Smooth muscle cell (in vitro differentiated cells): ENCODE measurements at regions not wholly inside any gene's neighbourhood (a gene's known extent, or its start where the extent isn't known, plus 50 kb on each side); places are given as distances from the start of the nearest gene placed in this dataset.
"Not testable (repeated sequence)": the region's sequence is repeated elsewhere in the genome, so short reads cannot be mapped to it uniquely, and the experiment has no call there.

Source experiments
- DNase-seq: peaks from one replicate; lab custom pipeline; 2025; ENCODE audit not compliant: unreplicated experiment; lab: John Stamatoyannopoulos, UW
- H2AFZ ChIP-seq: fragments of 200-600 bp; sonication (generic); 2 replicates; pipeline ENCODE4 v1.6.0; 2016; ENCODE audit warnings: antibody characterized with exemption, low read depth, mild to moderate bottlenecking
- H3F3A ChIP-seq: fragments of 200-600 bp; sonication (generic); 2 replicates; pipeline ENCODE4 v1.6.0; 2017; ENCODE audit warnings: antibody characterized with exemption, low read depth
- H3K27ac ChIP-seq: fragments of 200-600 bp; sonication (generic); 2 replicates; pipeline ENCODE4 v1.5.1; 2016; ENCODE audit warnings: low read depth, mild to moderate bottlenecking
- H3K27me3 ChIP-seq: fragments of 200-600 bp; sonication (generic); 2 replicates; pipeline ENCODE4 v1.6.1; 2016; ENCODE audit warnings: low read depth, mild to moderate bottlenecking
- H3K36me3 ChIP-seq: fragments of 200-600 bp; sonication (generic); 2 replicates; pipeline ENCODE4 v1.5.1; 2016; ENCODE audit warnings: low read depth
- H3K4me1 ChIP-seq: fragments of 200-600 bp; sonication (generic); 2 replicates; pipeline ENCODE4 v1.5.1; 2016; ENCODE audit warnings: low read depth
- H3K4me2 ChIP-seq: fragments of 200-600 bp; sonication (generic); 2 replicates; pipeline ENCODE4 v1.6.0; 2016; ENCODE audit warnings: mild to moderate bottlenecking
- H3K4me3 ChIP-seq: fragments of 200-600 bp; sonication (generic); 2 replicates; pipeline ENCODE4 v1.5.1; 2016; ENCODE audit warnings: mild to moderate bottlenecking
- H3K79me2 ChIP-seq: fragments of 200-600 bp; sonication (generic); 2 replicates; pipeline ENCODE4 v1.6.0; 2016; ENCODE audit warnings: low read depth, mild to moderate bottlenecking
- H3K9ac ChIP-seq: fragments of 200-600 bp; sonication (generic); 2 replicates; pipeline ENCODE4 v1.6.0; 2016; ENCODE audit warnings: low read depth
- H3K9me3 ChIP-seq: fragments of 200-600 bp; sonication (generic); replicated peaks from 2 replicates; pipeline ENCODE4 v1.5.1; 2016; ENCODE audit warnings: low read depth
- H4K20me1 ChIP-seq: fragments of 200-600 bp; sonication (generic); 2 replicates; pipeline ENCODE4 v1.6.0; 2016; ENCODE audit warnings: low read depth
- CTCF ChIP-seq: fragments of 200-600 bp; sonication (generic); IDR thresholded peaks from 2 replicates; pipeline ENCODE4 v1.5.1; 2017; ENCODE audit warnings: borderline replicate concordance, mild to moderate bottlenecking, antibody characterized with exemption; ENCODE audit not compliant: insufficient read depth, poor library complexity, severe bottlenecking
- WGBS: methylation state at CpG from one replicate; pipeline ENCODE4 v1.1.7; 2016; ENCODE audit warnings: low lambda C conversion rate; 5-methylcytosine and 5-hydroxymethylcytosine counted together

GRCh38 chr1:64343823-64344190 lies 126.1 kb upstream of the CACHD1 start:
- no peaks in the 10 kb centered on the region for H3K9me3 ChIP-seq
- no peaks in the 10 kb centered on the region for H3K4me1 ChIP-seq
- H3K9ac ChIP-seq: peak overlapping the region; percentile 35
- H3K79me2 ChIP-seq: no peaks in the 10 kb centered on the region
- no peaks in the 10 kb centered on the region for H3K36me3 ChIP-seq
- DNase-seq: no peak
- H3K4me3 ChIP-seq: no peak overlapping the region
- no peak overlapping the region for H2AFZ ChIP-seq
- WGBS: 27% methylated on average over 3 of the region's 3 CpGs
- peaks cover 14% of the 10 kb centered on the region for H3F3A ChIP-seq
- no peaks in the 10 kb centered on the region for H3K27me3 ChIP-seq
- H3K4me2 ChIP-seq: peak overlapping the region; percentile 61
- no peaks in the 10 kb centered on the region for H4K20me1 ChIP-seq
- H3K27ac ChIP-seq: peak overlapping the region; percentile 76
- TF ChIP-seq CTCF: no peak

- no peaks in the 10 kb centered on the region for H3K36me3 ChIP-seq
- no peak for TF ChIP-seq CTCF
- H3K4me3 ChIP-seq: no peak overlapping the region
- H3K4me1 ChIP-seq: no peaks in the 10 kb centered on the region
- H2AFZ ChIP-seq: no peak overlapping the region
- 70% methylated on average over 4 of the region's 4 CpGs for WGBS
- H3F3A ChIP-seq: peaks cover 14% of the 10 kb centered on the region
- no peak overlapping the region for H3K4me2 ChIP-seq
- no peak for DNase-seq
- H4K20me1 ChIP-seq: no peaks in the 10 kb centered on the region
- no peak overlapping the region for H3K9ac ChIP-seq
- no peaks in the 10 kb centered on the region for H3K79me2 ChIP-seq
- H3K27me3 ChIP-seq: no peaks in the 10 kb centered on the region
- H3K9me3 ChIP-seq: no peaks in the 10 kb centered on the region
- no peak overlapping the region for H3K27ac ChIP-seq
These were observed 121.5 kb upstream of the CACHD1 start for GRCh38 chr1:64348270-64348960.

GRCh38 chr1:64348961-64349648 lies 120.8 kb upstream of the CACHD1 start:
- H2AFZ ChIP-seq: no peak overlapping the region

GRCh38 chr1:64355534-64355933 lies 114.4 kb upstream of the CACHD1 start:
- H3F3A ChIP-seq, H3K36me3 ChIP-seq, H3K4me2 ChIP-seq, H3K79me2 ChIP-seq, H3K9me3 ChIP-seq, H3K9ac ChIP-seq, H2AFZ ChIP-seq, H3K4me3 ChIP-seq, H4K20me1 ChIP-seq, DNase-seq, H3K27ac ChIP-seq: not testable (repeated sequence)
- peaks cover 11% of the 10 kb centered on the region for H3K4me1 ChIP-seq
- H3K27me3 ChIP-seq: peaks cover 32% of the 10 kb centered on the region
- 35% methylated on average over 1 of the region's 2 CpGs for WGBS

More at GRCh38 chr1:64348961-64349648, 120.8 kb upstream of the CACHD1 start:
- Histone ChIP-seq H3K4me2 (no peak overlapping the region), H3K27me3 (peaks cover 3% of the 10 kb centered on the region), H3K9me3 (no peaks in the 10 kb centered on the region), H3K4me1 (no peaks in the 10 kb centered on the region), H3K36me3 (no peaks in the 10 kb centered on the region), H3K4me3 (no peak overlapping the region), H4K20me1 (no peaks in the 10 kb centered on the region), H3K27ac (no peak overlapping the region), H3K79me2 (no peaks in the 10 kb centered on the region), H3K9ac (no peak overlapping the region), H3F3A (peaks cover 10% of the 10 kb centered on the region)
- TF ChIP-seq CTCF: no peak
- no peak for DNase-seq
- 84% methylated on average over 5 of the region's 6 CpGs for WGBS
